Hematopoietic multipotent progenitor cell treated with erythropoietin and hydrocortisone succinate and interleukin-3 and kit ligand, for 4 days (in vitro differentiated cells): ENCODE measurements at regions not wholly inside any gene's neighbourhood (a gene's known extent, or its start where the extent isn't known, plus 50 kb on each side); places are given as distances from the start of the nearest gene placed in this dataset.

Experiments used
- DNase-seq: peaks from one replicate; pipeline ENCODE4 v3.0.0-alpha.2; 2015

GRCh38 chr5:38018016-38018415 lies 178.2 kb upstream of the GDNF start:
- no peak for DNase-seq

GRCh38 chr5:38013107-38013506 lies 173.3 kb upstream of the GDNF start:
- no peak for DNase-seq

GRCh38 chr5:38011668-38012188 lies 171.9 kb upstream of the GDNF start:
- no peak for DNase-seq

GRCh38 chr5:38009749-38010358 lies 170.0 kb upstream of the GDNF start:
- DNase-seq: no peak

- DNase-seq: no peak
These were observed 168.4 kb upstream of the GDNF start for GRCh38 chr5:38008198-38008597.

- no peak for DNase-seq
These were observed 159.8 kb upstream of the GDNF start for GRCh38 chr5:37999593-37999992.

GRCh38 chr5:37996918-37997317 lies 157.1 kb upstream of the GDNF start:
- no peak for DNase-seq

- no peak for DNase-seq
These were observed 154.9 kb upstream of the GDNF start for GRCh38 chr5:37994729-37995128.

- no peak for DNase-seq
These were observed 151.8 kb upstream of the GDNF start for GRCh38 chr5:37991301-37992299.

GRCh38 chr5:37989884-37990283 lies 150.0 kb upstream of the GDNF start:
- DNase-seq: no peak

GRCh38 chr5:37988454-37989046 lies 148.7 kb upstream of the GDNF start:
- no peak for DNase-seq

GRCh38 chr5:37984300-37984699 lies 144.5 kb upstream of the GDNF start:
- no peak for DNase-seq

GRCh38 chr5:37983463-37983862 lies 143.6 kb upstream of the GDNF start:
- no peak for DNase-seq

GRCh38 chr5:37979559-37979958 lies 139.7 kb upstream of the GDNF start:
- DNase-seq: no peak

GRCh38 chr5:37975531-37975930 lies 135.7 kb upstream of the GDNF start:
- DNase-seq: no peak

- DNase-seq: peak; percentile 4
These were observed 131.7 kb upstream of the GDNF start for GRCh38 chr5:37971483-37972024.

GRCh38 chr5:37966871-37967270 lies 127.0 kb upstream of the GDNF start:
- DNase-seq: no peak

- no peak for DNase-seq
These were observed 126.5 kb upstream of the GDNF start for GRCh38 chr5:37966291-37966690.

GRCh38 chr5:37962389-37962788 lies 122.5 kb upstream of the GDNF start:
- no peak for DNase-seq

- no peak for DNase-seq
These were observed 117.4 kb upstream of the GDNF start for GRCh38 chr5:37957218-37957617.

GRCh38 chr5:37955748-37956147 lies 115.9 kb upstream of the GDNF start:
- DNase-seq: no peak

GRCh38 chr5:37954561-37954960 lies 114.7 kb upstream of the GDNF start:
- DNase-seq: no peak
